Lower lobe of right lung (tissue), 2 donors: ENCODE measurements at regions not wholly inside any gene's neighbourhood (a gene's known extent, or its start where the extent isn't known, plus 50 kb on each side); places are given as distances from the start of the nearest gene placed in this dataset.

Source experiments
- ATAC-seq, 2 donors: fragments of 200-7000 bp; cut with Tn5 transposase; one replicate each; pipeline ENCODE4 v1.9.1; 2020 to 2022; ENCODE audit warnings: mild to moderate bottlenecking in 2 of 2, moderate library complexity in 2 of 2
- DNase-seq: peaks from one replicate; pipeline ENCODE4 v3.0.0-alpha.2; 2020
- H3K27ac ChIP-seq: fragments of 200-600 bp; one replicate; pipeline ENCODE4 v1.8.0; 2022
- H3K27me3 ChIP-seq: fragments of 200-600 bp; one replicate; pipeline ENCODE4 v1.8.0; 2022; ENCODE audit warnings: low read depth
- H3K36me3 ChIP-seq: fragments of 200-600 bp; one replicate; pipeline ENCODE4 v1.8.0; 2022; ENCODE audit warnings: mild to moderate bottlenecking
- H3K4me1 ChIP-seq: fragments of 200-600 bp; one replicate; pipeline ENCODE4 v1.8.0; 2022
- H3K4me3 ChIP-seq: fragments of 200-600 bp; one replicate; pipeline ENCODE4 v1.8.0; 2022; ENCODE audit warnings: mild to moderate bottlenecking
- H3K9me3 ChIP-seq: fragments of 200-600 bp; one replicate; pipeline ENCODE4 v1.8.0; 2022
- intact Hi-C: fragments of 100-400 bp; cut with DNase I; formaldehyde crosslinking; loops from one replicate; pipeline ENCODE4 v1.11.0; 2022
- TF ChIP-seq, protein P1 (sequence below): fragments of 200-600 bp; IDR thresholded peaks from one replicate; pipeline ENCODE4 v1.8.0; 2022; ENCODE audit warnings: antibody characterized with exemption, mild to moderate bottlenecking
- donor health status: DM: no; HTN: yes; CAD: no; lungs with severe emphysema.

DNA sequence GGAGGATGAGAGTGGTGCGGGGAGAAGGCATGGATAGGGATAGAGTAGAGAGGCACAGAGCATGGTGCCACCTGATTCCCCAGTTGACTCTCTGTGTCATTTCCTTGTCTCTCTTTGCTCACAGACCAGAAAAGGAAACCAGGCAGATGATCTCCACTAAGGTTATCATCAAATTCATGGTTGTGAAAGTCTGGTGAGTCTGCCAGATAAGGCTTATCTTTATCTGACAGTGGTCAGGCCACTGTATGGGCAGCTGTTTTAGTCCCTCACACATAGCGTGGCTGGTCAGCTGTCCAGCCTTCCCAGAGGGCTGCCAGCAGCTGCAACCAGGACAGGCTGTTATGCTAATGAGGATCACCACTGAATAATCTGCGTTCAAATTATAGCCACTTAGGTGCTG lies 99.0 kb downstream of the ADRA2A start:
- Histone ChIP-seq H3K27ac (no peak overlapping the region), H3K36me3 (no peaks in the 10 kb centered on the region), H3K4me1 (no peaks in the 10 kb centered on the region), H3K4me3 (no peak overlapping the region), H3K27me3 (no peaks in the 10 kb centered on the region), H3K9me3 (no peaks in the 10 kb centered on the region)
- intact Hi-C loops = no loop called here
- ATAC-seq (no peak), DNase-seq (no peak)
- TF ChIP-seq, protein P1, sequence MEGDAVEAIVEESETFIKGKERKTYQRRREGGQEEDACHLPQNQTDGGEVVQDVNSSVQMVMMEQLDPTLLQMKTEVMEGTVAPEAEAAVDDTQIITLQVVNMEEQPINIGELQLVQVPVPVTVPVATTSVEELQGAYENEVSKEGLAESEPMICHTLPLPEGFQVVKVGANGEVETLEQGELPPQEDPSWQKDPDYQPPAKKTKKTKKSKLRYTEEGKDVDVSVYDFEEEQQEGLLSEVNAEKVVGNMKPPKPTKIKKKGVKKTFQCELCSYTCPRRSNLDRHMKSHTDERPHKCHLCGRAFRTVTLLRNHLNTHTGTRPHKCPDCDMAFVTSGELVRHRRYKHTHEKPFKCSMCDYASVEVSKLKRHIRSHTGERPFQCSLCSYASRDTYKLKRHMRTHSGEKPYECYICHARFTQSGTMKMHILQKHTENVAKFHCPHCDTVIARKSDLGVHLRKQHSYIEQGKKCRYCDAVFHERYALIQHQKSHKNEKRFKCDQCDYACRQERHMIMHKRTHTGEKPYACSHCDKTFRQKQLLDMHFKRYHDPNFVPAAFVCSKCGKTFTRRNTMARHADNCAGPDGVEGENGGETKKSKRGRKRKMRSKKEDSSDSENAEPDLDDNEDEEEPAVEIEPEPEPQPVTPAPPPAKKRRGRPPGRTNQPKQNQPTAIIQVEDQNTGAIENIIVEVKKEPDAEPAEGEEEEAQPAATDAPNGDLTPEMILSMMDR = no peak

- no peaks in the 10 kb centered on the region for H3K4me1 ChIP-seq
- TF ChIP-seq, protein P1 = no peak
- H3K36me3 ChIP-seq = no peaks in the 10 kb centered on the region
- H3K27me3 ChIP-seq = no peaks in the 10 kb centered on the region
- ATAC-seq = no peak
- no peak overlapping the region for H3K27ac ChIP-seq
- DNase-seq = no peak
- intact Hi-C loops = no loop called here
- no peaks in the 10 kb centered on the region for H3K9me3 ChIP-seq
- no peak overlapping the region for H3K4me3 ChIP-seq
Observed at GRCh38 chr10:111177379-111177778, 100.5 kb downstream of the ADRA2A start.

- intact Hi-C loops = no loop called here
- Histone ChIP-seq H3K36me3 (no peaks in the 10 kb centered on the region), H3K4me3 (no peak overlapping the region), H3K27ac (no peak overlapping the region), H3K4me1 (no peaks in the 10 kb centered on the region), H3K9me3 (no peaks in the 10 kb centered on the region), H3K27me3 (no peaks in the 10 kb centered on the region)
- TF ChIP-seq, protein P1 = no peak
- ATAC-seq (no peak), DNase-seq (no peak)
Observed at GRCh38 chr10:111179514-111179913, 102.7 kb downstream of the ADRA2A start.

DNA sequence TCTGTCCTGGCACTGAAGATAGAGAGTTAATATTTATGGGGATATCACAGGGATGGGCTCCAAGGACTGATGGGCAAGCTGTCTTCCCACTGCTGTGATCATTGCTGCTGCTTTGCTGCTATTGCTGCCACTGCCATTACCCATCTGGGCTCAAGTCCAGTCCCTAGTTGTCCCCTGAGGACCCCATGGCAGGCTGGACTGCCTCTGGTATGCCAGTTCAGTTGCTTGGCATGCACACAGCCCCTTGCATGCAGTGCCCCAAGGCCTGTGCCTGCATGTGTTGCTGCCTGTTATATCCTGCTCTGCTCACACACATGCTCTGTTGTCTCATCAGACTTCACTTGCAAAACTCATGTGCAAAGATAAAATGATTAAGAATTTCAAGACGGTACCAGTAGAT lies 109.5 kb downstream of the ADRA2A start:
- TF ChIP-seq, protein P1 = no peak
- H3K27me3 ChIP-seq = no peaks in the 10 kb centered on the region
- H3K27ac ChIP-seq = no peak overlapping the region
- H3K36me3 ChIP-seq = no peaks in the 10 kb centered on the region
- ATAC-seq (no peak), DNase-seq (no peak)
- no peak overlapping the region for H3K4me3 ChIP-seq
- H3K4me1 ChIP-seq = no peaks in the 10 kb centered on the region
- H3K9me3 ChIP-seq = no peaks in the 10 kb centered on the region
- intact Hi-C loops = no loop called here

DNA sequence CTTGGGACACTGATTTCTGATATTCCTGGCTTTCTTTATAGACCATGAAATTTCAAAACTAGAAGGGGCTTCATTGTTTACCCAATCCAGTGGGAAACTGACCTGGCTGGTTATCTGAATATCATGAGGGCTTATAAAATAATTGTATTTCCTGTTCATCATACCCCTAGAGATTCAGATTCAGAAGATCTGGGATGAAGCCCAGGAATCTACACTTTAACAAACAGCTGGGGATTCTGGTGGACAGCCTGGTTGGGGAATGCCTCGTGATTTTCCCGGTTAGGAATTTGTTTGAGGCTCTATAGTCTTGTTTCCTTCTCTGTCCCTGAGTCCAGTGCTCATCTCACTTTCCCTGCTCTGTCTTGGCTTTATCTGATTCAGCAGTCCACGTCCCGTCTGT lies 110.3 kb downstream of the ADRA2A start:
- intact Hi-C loops = no loop called here
- Histone ChIP-seq H3K27me3 (no peaks in the 10 kb centered on the region), H3K4me3 (no peak overlapping the region), H3K4me1 (no peaks in the 10 kb centered on the region), H3K9me3 (no peaks in the 10 kb centered on the region), H3K36me3 (no peaks in the 10 kb centered on the region), H3K27ac (no peak overlapping the region)
- ATAC-seq (no peak), DNase-seq (no peak)
- TF ChIP-seq, protein P1 = no peak

DNA sequence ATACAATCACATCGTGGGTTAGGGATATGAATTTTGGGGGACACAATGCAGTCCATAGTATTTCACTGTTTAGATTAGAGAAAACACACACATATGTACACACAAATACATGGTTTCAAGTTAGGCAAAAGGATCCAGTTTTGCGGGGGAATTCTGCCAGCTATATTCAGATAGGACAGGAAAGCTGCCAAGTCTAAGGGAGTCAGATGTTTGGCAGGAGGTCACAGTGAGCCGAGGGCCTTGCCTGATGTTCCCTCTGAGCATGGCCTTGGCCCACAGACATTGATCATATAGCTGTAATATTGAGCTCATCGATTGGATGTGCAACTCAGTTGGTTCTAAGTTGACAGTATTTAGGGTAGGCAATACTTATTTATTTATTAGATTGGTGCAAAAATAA lies 122.8 kb downstream of the ADRA2A start:
- Histone ChIP-seq H3K27ac (no peak overlapping the region), H3K36me3 (no peaks in the 10 kb centered on the region), H3K4me3 (no peak overlapping the region), H3K4me1 (no peaks in the 10 kb centered on the region), H3K27me3 (no peaks in the 10 kb centered on the region), H3K9me3 (no peaks in the 10 kb centered on the region)
- DNase-seq (no peak), ATAC-seq (no peak)
- intact Hi-C loops = no loop called here
- TF ChIP-seq, protein P1 = no peak
